MM.1S (cell line): ENCODE measurements at regions not wholly inside any gene's neighbourhood (a gene's known extent, or its start where the extent isn't known, plus 50 kb on each side); places are given as distances from the start of the nearest gene placed in this dataset.

Experiments used
- DNase-seq: peaks from one replicate; pipeline ENCODE4 v3.0.0-alpha.2; 2015
- H2AFZ ChIP-seq: fragments of 300-600 bp; sonication (generic); 2 replicates; pipeline ENCODE4 v1.6.0; 2016; ENCODE audit warnings: antibody characterized with exemption, low read length
- H3F3A ChIP-seq: fragments of 300-600 bp; sonication (generic); 2 replicates; pipeline ENCODE4 v1.6.1; 2016; ENCODE audit warnings: mild to moderate bottlenecking, antibody characterized with exemption, low read length, moderate library complexity, mixed read lengths; ENCODE audit not compliant: insufficient read depth
- H3K27ac ChIP-seq: fragments of 300-600 bp; sonication (generic); 2 replicates; pipeline ENCODE4 v1.5.1; 2016; ENCODE audit warnings: mild to moderate bottlenecking, low read length
- H3K27me3 ChIP-seq: fragments of 300-600 bp; sonication (generic); replicated peaks from 2 replicates; pipeline ENCODE4 v1.6.0; 2016; ENCODE audit warnings: low read length; ENCODE audit not compliant: insufficient read depth
- H3K36me3 ChIP-seq: fragments of 300-600 bp; sonication (generic); replicated peaks from 2 replicates; pipeline ENCODE4 v1.6.1; 2016; ENCODE audit warnings: mild to moderate bottlenecking, low read length, mixed read lengths; ENCODE audit not compliant: insufficient read depth
- H3K4me1 ChIP-seq: fragments of 300-600 bp; sonication (generic); 2 replicates; pipeline ENCODE4 v1.6.1; 2016; ENCODE audit warnings: low read length, mixed read lengths
- H3K4me2 ChIP-seq: fragments of 300-600 bp; sonication (generic); 2 replicates; pipeline ENCODE4 v1.6.0; 2016; ENCODE audit warnings: low read depth, low read length
- H3K4me3 ChIP-seq: fragments of 300-600 bp; sonication (generic); 2 replicates; pipeline ENCODE4 v1.5.1; 2016; ENCODE audit warnings: low read length, mixed read lengths
- H3K79me2 ChIP-seq: fragments of 300-600 bp; sonication (generic); 2 replicates; pipeline ENCODE4 v1.6.1; 2016; ENCODE audit warnings: mixed run types, low read length, mixed read lengths
- H3K9ac ChIP-seq: fragments of 300-600 bp; sonication (generic); 2 replicates; pipeline ENCODE4 v1.6.1; 2016; ENCODE audit warnings: low read length, mixed read lengths
- H3K9me2 ChIP-seq: fragments of 300-600 bp; sonication (generic); replicated peaks from 2 replicates; pipeline ENCODE4 v1.6.1; 2016; ENCODE audit warnings: mild to moderate bottlenecking, low read length, mixed read lengths; ENCODE audit not compliant: insufficient read depth
- H3K9me3 ChIP-seq: fragments of 300-600 bp; sonication (generic); replicated peaks from 2 replicates; pipeline ENCODE4 v1.6.1; 2016; ENCODE audit warnings: mild to moderate bottlenecking, low read length, mixed read lengths; ENCODE audit not compliant: insufficient read depth
- H4K20me1 ChIP-seq: fragments of 300-600 bp; sonication (generic); 2 replicates; pipeline ENCODE4 v1.6.1; 2016; ENCODE audit warnings: mild to moderate bottlenecking, low read length, moderate library complexity, mixed read lengths; ENCODE audit not compliant: insufficient read depth
- EZH2 ChIP-seq: fragments of 300-600 bp; sonication (generic); optimal IDR thresholded peaks from 2 replicates; pipeline ENCODE3; 2017; ENCODE audit warnings: low read depth, mild to moderate bottlenecking, antibody characterized with exemption, low read length, mixed read lengths
- EZH2phosphoT487 ChIP-seq: fragments of 300-600 bp; sonication (generic); IDR thresholded peaks from 2 replicates; pipeline ENCODE4 v1.6.1; 2018; ENCODE audit warnings: antibody characterized with exemption, low read length
- TF ChIP-seq, protein P1 (sequence below): fragments of 300-600 bp; sonication (generic); IDR thresholded peaks from 2 replicates; pipeline ENCODE4 v1.5.1; 2016; ENCODE audit warnings: antibody characterized with exemption, low read length, mixed read lengths

DNA sequence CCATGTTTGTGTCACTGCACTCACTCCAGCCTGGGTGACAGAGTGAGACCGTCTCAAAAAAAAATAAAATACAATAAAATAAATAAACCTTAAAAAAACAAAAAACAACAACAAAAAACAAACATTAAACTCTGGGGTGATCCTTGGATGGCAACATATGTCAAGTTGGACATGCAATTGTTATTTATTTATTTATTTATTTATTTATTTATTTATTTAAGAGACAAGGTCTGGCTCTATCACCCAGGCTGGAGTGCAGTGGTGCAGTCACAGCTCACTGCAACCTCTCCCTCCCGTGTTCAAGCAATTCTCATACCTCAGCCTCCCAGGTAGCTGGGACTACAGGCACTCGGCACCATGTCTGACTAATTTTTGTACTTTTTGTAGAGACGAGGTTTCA is 275.5 kb downstream of the VPS13C start:
- no peak for DNase-seq
- no peaks in the 10 kb centered on the region for H4K20me1 ChIP-seq

DNA sequence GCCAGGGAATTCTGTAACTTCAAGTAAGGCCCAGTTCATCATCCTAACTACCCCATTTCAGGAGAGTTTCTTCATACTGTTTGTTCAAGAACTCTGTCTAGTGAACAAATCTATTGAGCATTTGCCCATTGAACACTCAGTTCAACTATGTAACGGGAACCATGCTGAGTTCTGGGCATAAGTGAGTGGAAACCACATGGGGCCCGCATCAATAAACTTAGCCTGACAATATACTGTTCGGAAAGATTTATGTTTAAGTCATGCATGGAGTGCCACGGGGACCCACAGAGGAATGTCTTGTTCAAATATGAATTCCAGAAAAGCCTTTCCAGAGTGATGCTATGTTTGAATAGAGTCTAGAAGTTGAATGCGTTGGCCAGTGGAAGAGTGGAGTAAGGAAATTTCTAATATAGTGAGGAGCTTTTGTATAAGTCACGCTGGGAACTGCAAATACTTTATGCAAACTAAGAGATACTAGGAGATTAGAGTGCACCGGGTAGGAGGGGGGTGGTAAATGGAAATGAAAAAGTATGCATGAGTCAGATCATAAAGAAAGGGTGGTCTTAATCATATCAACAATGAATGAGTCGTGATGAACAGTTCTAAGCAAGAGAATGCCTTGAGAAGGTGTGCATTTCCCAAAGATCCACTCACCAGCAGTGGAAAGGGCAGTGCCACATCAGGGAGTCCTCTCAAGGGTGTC is 279.8 kb downstream of the VPS13C start:
- Histone ChIP-seq H4K20me1 (no peaks in the 10 kb centered on the region), H3K9ac (no peak overlapping the region), H3K27me3 (no peaks in the 10 kb centered on the region), H3K9me3 (no peaks in the 10 kb centered on the region), H3K79me2 (no peaks in the 10 kb centered on the region), H3K27ac (no peak overlapping the region), H3K4me3 (no peak overlapping the region), H3K4me1 (no peaks in the 10 kb centered on the region), H3K4me2 (no peak overlapping the region), H3F3A (no peaks in the 10 kb centered on the region), H3K9me2 (no peaks in the 10 kb centered on the region), H2AFZ (no peak overlapping the region), H3K36me3 (no peaks in the 10 kb centered on the region)
- TF ChIP-seq EZH2 (no peak), EZH2phosphoT487 (no peak)
- TF ChIP-seq, protein P1, sequence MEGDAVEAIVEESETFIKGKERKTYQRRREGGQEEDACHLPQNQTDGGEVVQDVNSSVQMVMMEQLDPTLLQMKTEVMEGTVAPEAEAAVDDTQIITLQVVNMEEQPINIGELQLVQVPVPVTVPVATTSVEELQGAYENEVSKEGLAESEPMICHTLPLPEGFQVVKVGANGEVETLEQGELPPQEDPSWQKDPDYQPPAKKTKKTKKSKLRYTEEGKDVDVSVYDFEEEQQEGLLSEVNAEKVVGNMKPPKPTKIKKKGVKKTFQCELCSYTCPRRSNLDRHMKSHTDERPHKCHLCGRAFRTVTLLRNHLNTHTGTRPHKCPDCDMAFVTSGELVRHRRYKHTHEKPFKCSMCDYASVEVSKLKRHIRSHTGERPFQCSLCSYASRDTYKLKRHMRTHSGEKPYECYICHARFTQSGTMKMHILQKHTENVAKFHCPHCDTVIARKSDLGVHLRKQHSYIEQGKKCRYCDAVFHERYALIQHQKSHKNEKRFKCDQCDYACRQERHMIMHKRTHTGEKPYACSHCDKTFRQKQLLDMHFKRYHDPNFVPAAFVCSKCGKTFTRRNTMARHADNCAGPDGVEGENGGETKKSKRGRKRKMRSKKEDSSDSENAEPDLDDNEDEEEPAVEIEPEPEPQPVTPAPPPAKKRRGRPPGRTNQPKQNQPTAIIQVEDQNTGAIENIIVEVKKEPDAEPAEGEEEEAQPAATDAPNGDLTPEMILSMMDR, result no peak
- no peak for DNase-seq

More for the DNA sequence above, 275.5 kb downstream of the VPS13C start:
- H3K9me2 ChIP-seq, result no peaks in the 10 kb centered on the region
- H3K9me3 ChIP-seq, result no peaks in the 10 kb centered on the region
- H3F3A ChIP-seq, result no peaks in the 10 kb centered on the region
- H3K36me3 ChIP-seq, result no peaks in the 10 kb centered on the region
- no peak overlapping the region for H2AFZ ChIP-seq
- H3K79me2 ChIP-seq, result no peaks in the 10 kb centered on the region
- no peak overlapping the region for H3K4me2 ChIP-seq
- H3K9ac ChIP-seq, result no peak overlapping the region
- no peaks in the 10 kb centered on the region for H3K4me1 ChIP-seq
- no peak overlapping the region for H3K4me3 ChIP-seq
- H3K27ac ChIP-seq, result no peak overlapping the region
- TF ChIP-seq, protein P1, result no peak
- TF ChIP-seq EZH2phosphoT487 (no peak), EZH2 (no peak)
- H3K27me3 ChIP-seq, result no peaks in the 10 kb centered on the region

DNA sequence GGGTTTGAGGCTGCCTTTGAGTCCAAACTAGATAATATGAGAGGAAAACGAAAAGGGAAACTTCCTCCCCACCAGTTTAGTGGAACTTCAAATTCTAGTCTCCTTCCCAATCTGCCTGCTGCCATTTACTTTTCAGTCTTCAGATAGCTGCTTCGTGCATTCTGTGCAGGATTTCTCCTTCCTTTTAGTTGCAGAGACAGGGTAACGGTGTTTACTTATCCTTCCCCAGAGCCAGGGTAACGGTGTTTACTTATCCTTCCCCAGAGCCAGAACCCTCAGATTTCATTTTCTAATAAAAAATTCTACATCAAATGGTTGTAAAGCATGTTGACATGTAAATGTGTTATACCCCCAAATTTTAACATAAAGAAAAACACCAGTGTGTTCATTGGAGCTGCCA is 282.6 kb downstream of the VPS13C start:
- H3K27me3 ChIP-seq, result no peaks in the 10 kb centered on the region
- no peak overlapping the region for H3K4me2 ChIP-seq
- DNase-seq, result no peak
- no peaks in the 10 kb centered on the region for H4K20me1 ChIP-seq
- no peak overlapping the region for H3K9ac ChIP-seq
- no peaks in the 10 kb centered on the region for H3K9me2 ChIP-seq
- no peaks in the 10 kb centered on the region for H3K4me1 ChIP-seq
- H3K27ac ChIP-seq, result no peak overlapping the region
- H3K9me3 ChIP-seq, result no peaks in the 10 kb centered on the region
- H3F3A ChIP-seq, result no peaks in the 10 kb centered on the region
- TF ChIP-seq EZH2phosphoT487, result no peak
- no peak for TF ChIP-seq EZH2
- TF ChIP-seq, protein P1, result no peak
- H3K79me2 ChIP-seq, result no peaks in the 10 kb centered on the region
- no peaks in the 10 kb centered on the region for H3K36me3 ChIP-seq
- no peak overlapping the region for H3K4me3 ChIP-seq
- no peak overlapping the region for H2AFZ ChIP-seq
